IPS-NIHi7 (cell line): ENCODE measurements at regions not wholly inside any gene's neighbourhood (a gene's known extent, or its start where the extent isn't known, plus 50 kb on each side); places are given as distances from the start of the nearest gene placed in this dataset.

Source experiments
- DNase-seq: peaks from one replicate; pipeline ENCODE4 v3.0.0; 2012; ENCODE audit warnings: mixed read lengths; ENCODE audit errors: extremely low spot score

GRCh38 chr17:77444628-77444983 lies 303.8 kb downstream of the SEC14L1 start:
- no peak for DNase-seq

- DNase-seq, result no peak
Measured at GRCh38 chr17:77444984-77445759, 304.4 kb downstream of the SEC14L1 start.

- no peak for DNase-seq
Measured at GRCh38 chr17:77445760-77446532, 305.2 kb downstream of the SEC14L1 start.

- no peak for DNase-seq
Measured at GRCh38 chr17:77446940-77447634, 306.3 kb downstream of the SEC14L1 start.

- no peak for DNase-seq
Measured at GRCh38 chr17:77449373-77449907, 308.7 kb downstream of the SEC14L1 start.

GRCh38 chr17:77449908-77450741 lies 309.4 kb downstream of the SEC14L1 start:
- peak; percentile 76 for DNase-seq

- DNase-seq, result no peak
Measured at GRCh38 chr17:77450742-77451244, 310.0 kb downstream of the SEC14L1 start.

GRCh38 chr17:77451245-77451893 lies 310.6 kb downstream of the SEC14L1 start:
- peak; percentile 86 for DNase-seq

GRCh38 chr17:77451894-77452852 lies 311.4 kb downstream of the SEC14L1 start:
- no peak for DNase-seq

GRCh38 chr17:77453613-77454241 lies 313.0 kb downstream of the SEC14L1 start:
- DNase-seq, result no peak

GRCh38 chr17:77454242-77455095 lies 313.7 kb downstream of the SEC14L1 start:
- no peak for DNase-seq

- DNase-seq, result no peak
Measured at GRCh38 chr17:77455111-77455890, 314.5 kb downstream of the SEC14L1 start.

GRCh38 chr17:77455891-77456260 lies 315.1 kb downstream of the SEC14L1 start:
- DNase-seq, result no peak

- DNase-seq, result no peak
Measured at GRCh38 chr17:77456271-77456950, 315.6 kb downstream of the SEC14L1 start.

GRCh38 chr17:77456951-77457548 lies 316.3 kb downstream of the SEC14L1 start:
- DNase-seq, result no peak

GRCh38 chr17:77457572-77458201 lies 316.9 kb downstream of the SEC14L1 start:
- no peak for DNase-seq
